Panc1 (cell line): ENCODE measurements at regions not wholly inside any gene's neighbourhood (a gene's known extent, or its start where the extent isn't known, plus 50 kb on each side); places are given as distances from the start of the nearest gene placed in this dataset.

Experiments
- CTCF ChIP-seq: fragments of 450-650 bp; IDR thresholded peaks from 2 replicates; pipeline ENCODE4 v1.5.1; 2017; ENCODE audit warnings: mild to moderate bottlenecking
- POLR2AphosphoS5 ChIP-seq: IDR thresholded peaks from 2 replicates; pipeline ENCODE4 v1.6.1; 2012; ENCODE audit warnings: mild to moderate bottlenecking, low read depth, low read length, moderate library complexity
- TF ChIP-seq, protein P1 (sequence below), 2 experiments: IDR thresholded peaks; 2 replicates each; pipeline ENCODE4 v1.6.1; 2011 to 2012; ENCODE audit warnings: low read depth in 2 of 2, control low read depth in 1 of 2, low read length in 1 of 2, mild to moderate bottlenecking in 1 of 2, moderate library complexity in 1 of 2; ENCODE audit not compliant: insufficient read depth in 1 of 2

DNA sequence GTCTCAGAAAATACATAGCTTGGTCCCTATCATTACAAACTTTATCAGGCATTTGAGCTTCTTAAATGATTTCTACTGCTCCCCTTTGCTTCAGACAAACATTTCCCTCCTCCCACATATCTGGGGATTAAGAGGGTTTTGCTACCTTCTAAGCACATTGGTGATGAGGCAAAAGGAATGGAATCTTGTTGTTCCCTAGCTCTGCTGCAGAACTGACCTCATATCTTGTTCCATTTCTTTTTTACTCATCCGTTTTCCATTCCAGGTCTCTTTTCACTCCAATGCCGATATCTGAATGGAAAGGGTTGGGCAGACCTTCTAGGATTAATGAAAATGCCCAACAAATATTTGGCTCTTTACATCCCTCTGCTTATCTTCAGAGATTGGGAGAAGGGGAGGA, 444.6 kb downstream of the ZNF608 start:
- TF ChIP-seq, protein P1, sequence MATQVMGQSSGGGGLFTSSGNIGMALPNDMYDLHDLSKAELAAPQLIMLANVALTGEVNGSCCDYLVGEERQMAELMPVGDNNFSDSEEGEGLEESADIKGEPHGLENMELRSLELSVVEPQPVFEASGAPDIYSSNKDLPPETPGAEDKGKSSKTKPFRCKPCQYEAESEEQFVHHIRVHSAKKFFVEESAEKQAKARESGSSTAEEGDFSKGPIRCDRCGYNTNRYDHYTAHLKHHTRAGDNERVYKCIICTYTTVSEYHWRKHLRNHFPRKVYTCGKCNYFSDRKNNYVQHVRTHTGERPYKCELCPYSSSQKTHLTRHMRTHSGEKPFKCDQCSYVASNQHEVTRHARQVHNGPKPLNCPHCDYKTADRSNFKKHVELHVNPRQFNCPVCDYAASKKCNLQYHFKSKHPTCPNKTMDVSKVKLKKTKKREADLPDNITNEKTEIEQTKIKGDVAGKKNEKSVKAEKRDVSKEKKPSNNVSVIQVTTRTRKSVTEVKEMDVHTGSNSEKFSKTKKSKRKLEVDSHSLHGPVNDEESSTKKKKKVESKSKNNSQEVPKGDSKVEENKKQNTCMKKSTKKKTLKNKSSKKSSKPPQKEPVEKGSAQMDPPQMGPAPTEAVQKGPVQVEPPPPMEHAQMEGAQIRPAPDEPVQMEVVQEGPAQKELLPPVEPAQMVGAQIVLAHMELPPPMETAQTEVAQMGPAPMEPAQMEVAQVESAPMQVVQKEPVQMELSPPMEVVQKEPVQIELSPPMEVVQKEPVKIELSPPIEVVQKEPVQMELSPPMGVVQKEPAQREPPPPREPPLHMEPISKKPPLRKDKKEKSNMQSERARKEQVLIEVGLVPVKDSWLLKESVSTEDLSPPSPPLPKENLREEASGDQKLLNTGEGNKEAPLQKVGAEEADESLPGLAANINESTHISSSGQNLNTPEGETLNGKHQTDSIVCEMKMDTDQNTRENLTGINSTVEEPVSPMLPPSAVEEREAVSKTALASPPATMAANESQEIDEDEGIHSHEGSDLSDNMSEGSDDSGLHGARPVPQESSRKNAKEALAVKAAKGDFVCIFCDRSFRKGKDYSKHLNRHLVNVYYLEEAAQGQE (IDR thresholded peaks at IDR 0.05; ENCODE audit: insufficient read depth in 1 of 2, low read depth in 2 of 2, low read length in 1 of 2), result no peak
- TF ChIP-seq POLR2AphosphoS5 (no peak), CTCF (no peak)
